ENCODE measurements at regions not wholly inside any gene's neighbourhood (a gene's known extent, or its start where the extent isn't known, plus 50 kb on each side); places are given as distances from the start of the nearest gene placed in this dataset.

DNA sequence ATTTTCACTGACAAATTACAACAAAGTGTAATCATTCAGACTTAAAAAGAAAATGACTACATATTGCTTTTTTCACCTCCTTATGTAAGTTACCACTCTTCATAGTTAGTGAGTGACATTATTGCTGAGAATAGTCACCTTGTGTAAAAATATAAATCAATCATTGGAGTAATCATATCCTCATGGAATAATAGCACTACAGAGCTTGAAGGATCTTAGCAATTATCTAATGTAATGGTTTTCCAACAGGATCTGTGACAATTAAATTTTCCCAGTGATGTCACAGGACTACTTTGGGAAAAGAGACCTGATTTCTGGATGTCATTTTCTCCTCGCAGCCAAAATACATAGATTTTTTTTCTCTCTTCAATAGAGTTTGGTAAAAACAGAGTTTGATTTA lies 833.0 kb upstream of the PCDH9 start:
- intact Hi-C loops (cut with micrococcal nuclease) = no loop called here

DNA sequence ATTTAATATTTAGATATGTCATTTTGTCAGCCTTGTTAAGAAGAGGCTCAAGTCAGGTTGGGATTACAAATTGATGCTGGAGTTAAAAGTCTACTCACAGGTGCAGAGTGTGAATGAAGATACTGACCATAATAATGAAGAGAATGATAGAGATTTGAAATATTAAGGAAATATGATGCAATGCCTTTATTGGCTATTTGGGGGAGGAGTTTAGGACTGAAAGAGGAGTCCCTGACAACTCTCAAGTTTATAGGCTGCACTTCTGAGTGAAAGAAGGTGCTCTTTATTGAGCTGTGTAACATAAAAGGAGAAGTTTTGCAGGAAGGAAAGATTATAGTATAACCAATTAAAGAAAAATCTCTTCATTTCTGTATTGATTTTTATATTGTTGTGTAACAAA lies 827.7 kb upstream of the PCDH9 start:
- intact Hi-C loops (cut with micrococcal nuclease) = no loop called here

DNA sequence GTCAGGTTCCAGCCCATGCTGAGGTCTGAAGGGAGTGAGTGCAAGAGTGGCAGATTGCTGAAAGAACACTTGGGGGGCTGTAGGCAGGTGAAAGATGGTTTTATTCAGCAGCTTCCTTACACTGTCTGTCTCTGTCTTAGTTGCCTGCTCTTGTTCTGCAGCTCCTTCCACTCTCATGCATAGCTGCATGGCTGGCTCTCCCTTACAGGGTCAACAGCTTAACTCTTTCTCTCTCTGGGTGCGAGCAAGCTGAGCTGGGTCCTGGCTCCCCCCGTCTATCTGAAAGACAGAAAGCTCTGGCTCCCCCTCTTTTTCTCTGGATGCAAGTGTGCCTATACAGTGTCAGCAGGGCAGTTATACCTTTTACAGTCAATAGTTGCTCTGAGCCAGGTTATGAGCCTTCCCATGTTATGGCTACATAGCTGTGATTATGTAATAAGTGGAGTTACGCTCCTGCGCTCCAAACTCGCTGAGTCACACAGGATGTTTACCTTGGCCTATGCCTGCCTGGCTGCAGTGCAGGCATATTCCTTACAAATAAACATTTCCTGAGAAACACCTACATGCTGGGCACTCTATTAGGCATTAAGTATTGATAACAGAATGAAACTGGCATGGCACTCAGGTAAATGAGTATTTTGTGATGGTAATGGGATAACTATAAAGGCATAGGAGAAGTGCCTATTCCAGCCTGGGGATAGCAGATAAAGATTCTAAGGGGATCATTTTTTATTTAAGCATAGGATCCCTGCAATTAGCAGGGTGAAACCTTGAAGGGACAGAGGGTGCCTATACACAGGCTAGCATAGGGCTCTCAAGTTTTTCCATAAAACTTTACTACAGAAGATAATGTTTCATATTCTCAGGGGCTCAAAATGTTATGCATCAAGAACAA lies 826.9 kb upstream of the PCDH9 start:
- intact Hi-C loops (cut with micrococcal nuclease) = no loop called here

DNA sequence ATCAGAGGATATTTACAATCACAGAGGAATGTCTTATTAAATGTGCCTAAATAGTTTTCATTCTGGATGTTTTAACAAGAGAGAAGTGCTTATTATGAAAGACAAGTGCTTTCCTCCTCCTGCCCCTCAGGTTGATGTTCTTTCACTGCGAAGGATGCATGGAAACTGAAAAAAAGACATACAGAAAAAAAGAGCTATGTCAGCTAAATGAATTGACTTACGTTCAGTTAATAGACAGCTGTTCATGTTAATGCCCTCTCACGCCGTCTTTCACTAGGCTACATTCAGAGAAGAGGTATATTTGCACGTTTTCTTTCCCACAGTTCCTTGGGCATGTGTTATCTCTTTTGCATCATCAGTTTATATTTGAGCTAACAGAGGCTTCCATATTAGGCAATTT lies 821.8 kb upstream of the PCDH9 start:
- intact Hi-C loops (cut with micrococcal nuclease) = no loop called here

DNA sequence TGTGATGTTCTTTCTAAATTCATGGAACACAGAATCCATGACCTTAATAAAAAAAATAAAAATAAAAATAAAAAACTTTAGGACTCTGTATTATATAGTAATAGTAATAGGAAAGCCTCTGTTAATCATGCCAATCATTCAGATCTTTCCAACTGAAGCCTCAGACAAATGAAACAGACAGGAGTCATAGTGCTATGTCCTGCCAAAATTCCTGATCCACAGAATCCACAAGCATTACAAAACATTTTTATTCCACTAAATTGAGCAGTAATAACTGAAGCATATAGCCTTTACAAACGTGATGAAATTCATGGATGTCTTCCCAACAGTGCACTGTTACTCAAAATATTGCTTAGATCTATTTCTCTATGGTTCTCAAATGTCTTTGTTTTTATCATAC lies 820.6 kb upstream of the PCDH9 start:
- intact Hi-C loops (cut with micrococcal nuclease) = no loop called here

DNA sequence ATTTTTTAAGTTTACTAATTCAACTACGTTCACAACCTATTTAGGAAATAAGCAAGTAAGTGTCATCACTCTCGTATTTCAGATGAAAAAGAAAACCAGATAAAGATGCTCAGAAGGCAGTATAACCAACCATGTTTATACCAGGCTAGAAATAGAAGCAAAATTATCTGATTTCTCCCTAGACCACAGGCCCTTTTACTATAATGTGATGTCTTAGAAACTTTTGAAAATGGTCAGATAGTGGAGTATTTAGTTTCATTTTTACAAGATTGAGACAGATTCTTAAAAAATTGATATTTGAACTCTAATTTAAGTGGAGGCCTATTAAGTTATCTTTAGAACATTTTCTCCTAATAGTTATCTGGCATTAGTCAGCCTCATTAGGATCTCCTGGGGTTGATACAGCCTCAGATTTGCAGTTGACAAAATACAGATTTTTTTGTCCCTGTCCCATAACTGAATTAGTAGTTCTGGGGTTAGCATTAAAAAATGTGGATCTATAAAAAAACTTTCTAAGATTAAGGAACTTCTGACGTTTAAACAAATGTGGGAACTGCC lies 818.7 kb upstream of the PCDH9 start:
- intact Hi-C loops (cut with micrococcal nuclease) = no loop called here

DNA sequence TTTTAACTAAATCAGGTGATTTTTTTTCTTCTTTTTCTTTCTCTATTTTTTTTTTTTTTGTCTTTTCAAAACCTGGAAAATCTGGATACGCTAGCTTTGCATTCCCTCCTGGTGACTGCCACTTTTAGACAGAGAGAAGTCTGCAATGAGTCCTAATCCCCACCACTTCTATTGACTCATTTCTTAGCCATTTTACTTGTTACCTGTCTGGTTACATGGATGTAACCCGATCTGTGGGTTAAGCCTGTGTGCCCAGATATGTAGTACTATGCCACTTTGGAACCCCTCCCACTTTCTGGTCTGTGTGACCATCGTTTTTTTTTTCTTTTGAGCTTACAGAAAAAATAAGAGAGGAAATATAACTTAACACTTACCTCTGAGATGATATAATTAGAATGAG lies 817.8 kb upstream of the PCDH9 start:
- intact Hi-C loops (cut with micrococcal nuclease) = no loop called here

DNA sequence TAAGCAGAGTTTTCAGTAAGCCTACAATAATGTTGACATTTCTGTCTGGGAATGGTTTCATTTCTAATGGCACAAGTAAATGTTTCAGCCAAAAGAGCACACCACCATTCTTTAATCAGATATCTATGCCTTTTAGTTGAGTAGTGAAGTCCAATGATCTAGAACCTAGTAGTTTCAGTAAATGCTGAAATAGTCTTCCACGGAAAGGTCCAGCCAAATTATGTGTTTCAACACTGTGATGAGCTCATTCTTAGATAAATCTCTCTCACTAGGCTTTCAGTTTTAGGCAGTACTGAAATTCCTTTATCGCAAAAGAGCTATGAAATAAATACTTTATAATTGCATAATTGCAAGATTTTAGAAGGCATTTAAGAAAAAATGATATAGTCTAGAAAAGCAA lies 816.8 kb upstream of the PCDH9 start:
- intact Hi-C loops (cut with micrococcal nuclease) = no loop called here

DNA sequence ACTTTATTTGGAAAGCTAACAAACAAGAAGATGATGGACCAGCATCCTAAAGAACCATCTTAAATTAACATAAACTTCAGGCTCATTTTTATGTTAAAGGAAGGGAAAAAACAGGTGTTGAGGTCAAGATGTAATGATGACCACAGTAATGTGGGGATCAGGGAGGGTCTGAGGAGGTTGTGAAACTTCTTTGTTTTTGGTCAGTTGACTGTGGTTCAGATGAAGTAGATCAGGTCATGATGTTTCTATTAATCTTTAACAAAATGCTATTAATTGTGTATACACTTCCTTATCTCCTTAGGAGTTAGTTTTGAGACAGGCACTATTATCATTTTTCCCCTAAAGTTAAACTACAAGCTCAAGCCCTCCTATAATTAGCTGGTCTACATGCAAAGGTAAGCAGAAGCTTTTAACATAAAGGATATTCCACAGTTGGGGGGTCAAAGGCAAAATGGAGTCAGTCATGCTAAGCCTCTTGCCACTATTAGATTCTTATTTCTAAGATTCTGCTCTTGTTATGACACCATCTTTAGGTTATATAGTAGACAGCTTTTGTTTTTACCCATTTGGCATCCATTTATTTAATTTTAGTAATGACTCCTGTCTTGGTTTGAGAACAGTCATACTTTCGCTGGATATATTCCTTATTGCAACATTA lies 800.1 kb upstream of the PCDH9 start:
- intact Hi-C loops (cut with micrococcal nuclease) = no loop called here

DNA sequence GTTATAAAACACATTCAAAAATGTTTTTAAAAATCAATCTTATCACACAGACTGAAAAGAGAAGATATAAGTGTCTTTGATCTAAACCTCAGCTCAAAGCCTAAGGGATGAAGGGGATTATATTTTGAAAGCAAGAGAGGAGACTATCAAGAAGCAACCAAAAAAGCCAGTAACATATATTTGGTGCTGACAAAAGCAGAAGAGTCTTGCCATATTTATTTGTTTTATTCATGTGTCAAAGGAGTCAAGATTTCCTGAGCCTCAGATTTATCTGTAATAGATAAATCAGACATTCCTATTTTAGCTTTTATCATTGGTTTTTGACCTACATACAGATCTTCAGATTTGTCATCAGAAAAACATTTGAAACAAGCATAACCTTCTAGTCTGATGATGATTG lies 798.6 kb upstream of the PCDH9 start:
- intact Hi-C loops (cut with micrococcal nuclease) = no loop called here

DNA sequence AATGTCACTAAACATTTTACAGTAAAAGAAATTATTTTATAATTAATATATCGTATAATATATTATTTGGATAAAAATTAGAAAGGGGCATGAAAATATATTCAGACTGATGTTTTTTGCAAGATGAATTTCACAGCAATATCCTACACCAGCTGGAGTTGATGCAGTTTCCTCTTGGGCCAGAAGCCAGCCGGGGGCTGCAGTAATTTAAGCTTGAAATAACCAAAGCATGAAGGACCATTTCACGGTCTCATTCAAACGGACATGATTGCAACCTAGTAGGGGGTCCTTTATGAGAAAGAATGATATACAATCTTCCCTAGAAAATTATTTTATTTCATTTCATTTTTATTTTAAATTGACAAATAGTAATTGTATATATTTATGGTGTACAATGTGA lies 797.2 kb upstream of the PCDH9 start:
- intact Hi-C loops (cut with micrococcal nuclease) = no loop called here

DNA sequence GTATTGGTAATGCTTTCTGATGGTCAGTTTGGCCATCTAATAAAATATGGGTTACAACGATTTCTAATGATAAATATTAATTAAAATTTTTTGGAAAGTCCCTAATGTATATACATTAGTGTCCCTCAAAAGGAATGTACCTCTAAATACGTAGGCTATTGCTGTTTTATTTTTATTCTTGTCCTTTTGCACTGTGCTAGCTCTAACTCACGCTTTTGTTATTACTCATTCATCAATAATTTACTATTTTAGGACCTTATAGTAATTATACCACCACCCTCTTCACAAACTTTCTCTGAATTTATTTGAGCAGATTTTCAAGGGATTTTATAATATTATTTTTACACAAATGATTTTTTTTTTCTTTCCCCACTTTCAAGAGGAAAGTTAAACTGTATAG lies 795.9 kb upstream of the PCDH9 start:
- intact Hi-C loops (cut with micrococcal nuclease) = no loop called here

DNA sequence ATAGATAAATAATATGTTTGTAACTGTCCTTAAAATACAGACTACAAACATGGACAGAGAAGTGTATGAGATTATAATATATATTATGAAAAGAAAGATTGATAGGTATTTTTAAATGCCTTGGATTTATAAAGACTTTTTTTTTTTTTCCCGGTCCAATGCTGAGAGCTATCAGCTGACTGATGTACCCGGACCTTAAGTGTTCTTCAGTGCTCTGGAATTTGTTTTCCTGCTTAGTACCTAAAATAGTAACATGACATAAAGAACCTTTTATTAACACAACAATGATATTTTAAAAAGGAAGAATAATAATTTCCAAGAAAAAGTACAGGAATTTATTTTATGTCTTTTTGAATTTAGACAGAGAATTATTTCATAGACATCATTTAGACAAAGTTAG lies 795.5 kb upstream of the PCDH9 start:
- intact Hi-C loops (cut with micrococcal nuclease) = no loop called here

DNA sequence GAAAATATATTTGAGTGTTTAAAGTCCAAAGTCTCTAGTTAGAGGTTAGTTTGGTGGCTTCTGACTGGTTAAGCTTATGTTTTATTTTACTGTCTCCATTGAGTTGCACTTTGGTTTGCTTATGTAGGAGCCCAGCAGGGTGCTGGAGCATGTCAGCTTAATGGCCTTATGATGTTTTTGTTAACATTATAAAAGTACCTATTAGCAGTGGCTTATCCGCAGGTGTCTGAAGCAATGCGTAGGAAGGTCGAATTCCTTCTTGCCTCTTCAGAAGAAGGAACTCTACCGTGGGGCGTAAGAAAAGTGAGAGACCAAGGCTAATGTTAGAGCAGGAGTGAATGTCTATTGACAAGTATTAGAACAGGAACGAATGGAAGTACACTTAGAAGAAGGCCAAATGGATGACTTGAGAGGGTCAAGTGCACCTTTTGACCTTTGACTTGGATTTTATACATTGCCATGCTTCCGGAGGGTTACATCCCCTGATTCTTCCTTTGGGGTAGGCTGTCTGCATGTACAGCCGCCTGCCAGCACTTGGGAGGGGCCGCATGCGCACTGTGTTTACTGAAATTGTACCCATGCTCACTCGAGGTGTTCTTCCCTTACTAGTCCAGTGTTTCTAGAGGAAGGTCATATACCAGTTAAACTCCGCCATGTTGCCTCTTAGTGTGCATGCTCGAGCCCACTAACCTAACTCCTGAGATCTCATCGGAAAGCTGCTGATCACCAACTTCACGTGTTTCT lies 793.9 kb upstream of the PCDH9 start:
- intact Hi-C loops (cut with micrococcal nuclease) = no loop called here

DNA sequence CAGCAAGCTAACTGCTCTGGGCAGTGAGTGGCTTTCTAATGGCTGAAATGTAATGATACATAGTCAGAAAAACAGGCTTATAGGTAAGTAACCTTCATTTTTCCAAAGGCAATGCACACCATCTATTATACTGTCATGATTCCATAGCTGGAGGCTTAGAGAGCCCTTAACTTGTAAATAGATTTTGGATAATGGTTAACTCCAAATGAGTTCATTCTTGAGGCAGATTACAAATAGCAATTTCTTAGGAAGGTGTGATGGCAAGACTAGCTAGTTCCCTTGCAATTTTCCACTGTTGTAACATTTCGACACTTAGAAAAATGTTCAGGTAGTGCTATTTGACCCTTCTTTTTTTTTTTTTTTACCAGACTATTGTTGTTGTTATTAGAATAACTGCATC lies 789.8 kb upstream of the PCDH9 start:
- intact Hi-C loops (cut with micrococcal nuclease) = no loop called here

DNA sequence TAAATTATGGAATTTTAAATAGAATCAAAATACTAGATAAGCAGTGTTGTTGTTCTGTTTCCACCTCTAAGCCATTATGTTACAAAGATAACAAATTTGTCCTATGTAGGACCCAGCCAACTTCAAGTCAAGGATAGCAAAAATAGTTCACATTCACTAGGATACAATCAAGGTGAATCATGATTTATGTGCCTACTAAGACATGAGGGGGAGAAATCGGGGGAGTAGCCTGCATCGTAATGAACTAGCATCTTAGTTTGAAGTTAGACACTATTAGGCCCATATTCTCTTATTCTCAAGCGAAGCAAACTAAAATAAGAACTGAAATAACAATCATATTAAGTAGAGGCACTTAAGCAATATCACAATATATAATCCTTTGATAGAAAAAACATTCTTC lies 779.4 kb upstream of the PCDH9 start:
- intact Hi-C loops (cut with micrococcal nuclease) = no loop called here

DNA sequence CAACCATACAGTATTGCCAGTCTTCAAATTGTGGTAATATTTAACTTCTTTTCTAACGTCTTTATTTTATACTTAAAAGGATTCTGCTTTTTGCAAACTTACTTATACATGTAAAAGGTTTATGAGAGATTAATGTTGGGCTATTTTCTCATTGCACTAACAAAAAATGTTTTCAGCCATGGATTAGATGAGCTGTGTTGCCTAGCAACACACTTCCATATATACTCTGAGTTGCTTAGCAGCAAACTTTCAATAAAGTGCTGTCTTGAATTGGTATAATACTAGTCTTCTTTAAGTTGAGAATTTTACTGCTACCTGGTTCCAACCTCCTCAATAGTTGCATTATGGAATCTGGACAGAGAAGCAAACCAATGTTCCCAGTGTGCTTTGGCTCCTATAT lies 777.4 kb upstream of the PCDH9 start:
- intact Hi-C loops (cut with micrococcal nuclease) = no loop called here

DNA sequence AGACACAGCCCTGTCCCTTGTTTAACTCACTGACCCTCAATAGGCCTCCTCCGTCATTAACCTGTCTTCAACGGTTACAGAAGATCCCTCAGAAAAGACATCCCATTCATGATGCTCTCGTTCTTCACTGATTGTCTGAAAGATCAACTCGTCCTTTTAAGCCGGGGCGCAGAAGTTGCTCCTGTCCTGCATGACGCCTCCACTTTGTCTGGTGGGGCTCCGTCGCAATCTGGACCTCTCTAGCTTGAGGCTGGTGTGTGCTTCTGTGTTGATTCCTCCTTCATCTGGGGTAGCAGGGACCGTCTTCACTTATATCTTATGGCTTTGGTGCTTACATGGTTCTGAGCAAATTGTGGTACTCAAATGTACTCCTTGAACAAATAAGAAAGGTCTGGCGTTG lies 766.0 kb upstream of the PCDH9 start:
- intact Hi-C loops (cut with micrococcal nuclease) = no loop called here

DNA sequence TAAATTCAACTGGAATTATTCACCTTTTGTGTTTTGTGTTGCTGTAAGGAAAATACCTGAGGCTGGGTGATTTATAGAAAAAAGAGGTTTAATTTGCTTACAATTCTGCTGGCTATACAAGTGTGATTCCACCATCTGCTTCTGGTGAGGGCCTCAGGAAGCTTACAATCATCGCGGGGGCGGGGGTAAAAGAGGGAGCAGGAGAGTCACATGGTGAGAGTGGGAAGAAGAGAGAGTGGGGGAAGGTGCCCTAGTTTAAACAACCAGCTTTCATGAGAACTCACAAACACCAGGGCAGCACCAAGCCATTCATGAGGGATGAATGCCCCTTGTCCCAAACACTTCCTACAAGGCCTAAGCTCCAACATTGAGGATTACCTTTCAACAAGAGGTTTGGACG lies 760.7 kb upstream of the PCDH9 start:
- intact Hi-C loops (cut with micrococcal nuclease) = no loop called here

DNA sequence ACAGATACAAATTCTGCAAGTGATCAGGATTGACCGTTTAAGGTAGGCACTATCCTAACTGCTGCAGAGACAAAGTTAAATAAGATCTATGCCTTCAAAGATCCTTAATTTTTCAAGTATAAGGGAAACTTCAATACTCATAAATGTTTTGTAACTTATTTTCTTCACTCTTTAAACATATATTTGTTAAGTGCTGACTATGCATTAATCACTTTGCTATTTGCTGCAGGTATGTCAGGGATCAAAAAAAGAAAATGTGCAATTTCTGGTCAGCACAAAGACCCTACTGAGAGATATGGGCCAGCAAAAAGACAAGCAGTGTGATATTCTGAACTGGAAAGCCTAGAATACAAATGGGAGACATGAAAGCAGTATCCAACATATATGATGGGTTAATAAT lies 756.1 kb upstream of the PCDH9 start:
- intact Hi-C loops (cut with micrococcal nuclease) = no loop called here

DNA sequence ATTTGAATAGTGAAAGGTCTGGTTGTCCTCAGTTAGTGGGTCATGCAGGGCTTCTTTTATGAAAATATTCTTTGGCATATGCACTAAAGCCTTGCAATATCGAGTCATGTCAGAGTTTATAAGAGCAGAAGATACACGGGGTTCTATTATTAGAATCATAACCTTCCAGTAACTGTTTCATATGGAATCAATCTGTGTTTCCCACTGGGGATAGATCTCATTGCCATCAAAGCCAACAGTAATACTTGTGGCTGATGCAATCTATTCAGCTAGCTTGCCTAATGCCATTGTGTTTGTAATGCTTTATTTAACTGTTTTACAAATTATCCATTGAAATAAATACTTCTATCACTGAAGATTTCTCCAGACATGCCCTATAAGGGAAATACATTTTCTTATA lies 746.9 kb upstream of the PCDH9 start:
- intact Hi-C loops (cut with micrococcal nuclease) = no loop called here

DNA sequence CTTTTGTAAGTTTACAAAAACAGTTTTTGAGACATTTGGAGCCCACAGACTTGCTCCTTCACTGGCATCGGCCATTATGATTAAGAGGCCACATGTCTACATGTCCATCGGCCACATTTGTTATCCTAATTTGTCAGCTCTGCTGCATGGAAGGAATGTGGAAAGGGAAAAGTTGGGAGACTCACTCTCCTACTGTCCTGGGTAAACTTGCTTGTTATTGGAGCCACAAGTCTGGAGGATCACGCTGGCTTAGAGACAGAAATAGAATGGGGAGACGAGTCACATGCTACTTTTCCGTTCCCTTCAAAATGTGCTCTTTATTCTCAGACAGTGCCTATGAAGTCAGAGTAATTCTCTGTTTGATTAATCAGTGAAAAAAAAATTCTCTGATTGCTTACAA lies 741.2 kb upstream of the PCDH9 start:
- intact Hi-C loops (cut with micrococcal nuclease) = no loop called here
